ENCODE measurements at regions not wholly inside any gene's neighbourhood (a gene's known extent, or its start where the extent isn't known, plus 50 kb on each side); places are given as distances from the start of the nearest gene placed in this dataset.

GRCh38 chr1:13990939-13991338 lies 291.0 kb downstream of the PRDM2 start:
- H4K20me1 ChIP-seq (replicated peaks; ENCODE audit: control insufficient read depth, extremely low read depth, insufficient read depth, low read length), result no peaks in the 10 kb centered on the region
- no peak for TF ChIP-seq MAX (IDR thresholded peaks at IDR 0.05; ENCODE audit: insufficient read depth, insufficient read length)
- no peak for TF ChIP-seq CTCF (IDR thresholded peaks at IDR 0.05; ENCODE audit: extremely low read depth in 1 of 2, insufficient read depth in 1 of 2, low read depth in 1 of 2, low read length in 2 of 2)
- TF ChIP-seq POLR2A (IDR thresholded peaks at IDR 0.05; ENCODE audit: low read depth, low read length), result no peak
- no peak for TF ChIP-seq FOS (IDR thresholded peaks at IDR 0.05; ENCODE audit: borderline replicate concordance, insufficient read depth, low read length)
- TF ChIP-seq JUN (IDR thresholded peaks at IDR 0.05; ENCODE audit: borderline replicate concordance, insufficient read depth, insufficient read length, low read depth), result no peak
- no peak for TF ChIP-seq POLR2AphosphoS5 (IDR thresholded peaks at IDR 0.05; ENCODE audit: insufficient read depth, low read depth, low read length)
- no peak for TF ChIP-seq MYC (IDR thresholded peaks at IDR 0.05; ENCODE audit: low read depth, low read length)
- TF ChIP-seq GATA2 (IDR thresholded peaks at IDR 0.05; ENCODE audit: insufficient read depth, insufficient read length, low read depth, low read length), result no peak
- TF ChIP-seq EZH2 (IDR thresholded peaks at IDR 0.05; ENCODE audit: borderline replicate concordance, low read depth, low read length, severe bottlenecking), result no peak
- no peak overlapping the region for H3K9ac ChIP-seq (replicated peaks; ENCODE audit: extremely low read depth, insufficient read depth, low read length)
- CTCF ChIA-PET, result no interaction called here
- H3K36me3 ChIP-seq (ENCODE audit: control insufficient read depth in 2 of 2, extremely low read depth in 1 of 2, insufficient read depth in 2 of 2, low read length in 2 of 2), result no peaks in the 10 kb centered on the region
- H3K79me2 ChIP-seq (ENCODE audit: control insufficient read depth, insufficient read depth, low read length), result no peaks in the 10 kb centered on the region
- dilution Hi-C loops (cut with MboI; ENCODE audit: extremely low pct_ligation_motif_present, low sequenced_read_pairs) (no loop called here), intact Hi-C loops (cut with micrococcal nuclease) (no loop called here)
- no peaks in the 10 kb centered on the region for H3K27me3 ChIP-seq (ENCODE audit: control insufficient read depth in 2 of 2, insufficient read depth in 2 of 2, low read length in 2 of 2)
- H3K9me3 ChIP-seq (replicated peaks; ENCODE audit: control insufficient read depth, insufficient read depth, low read length), result peaks cover 4% of the 10 kb centered on the region
- H2AFZ ChIP-seq (ENCODE audit: low read depth, low read length), result no peak overlapping the region
- POLR2A ChIA-PET, result no interaction called here
- no peaks in the 10 kb centered on the region for H3K9me1 ChIP-seq (replicated peaks; ENCODE audit: control insufficient read depth, extremely low read depth, insufficient read depth, low read length)
- no peak overlapping the region for H3K27ac ChIP-seq (ENCODE audit: insufficient read depth, low read depth, low read length)
- DNase-seq (ENCODE audit: low read depth, low spot score) (no peak), FAIRE-seq (no peak)
- H3K4me3 ChIP-seq (replicated peaks in 1 of 3; ENCODE audit: insufficient read depth in 1 of 3, low read depth in 1 of 3, low read length in 3 of 3), result no peak overlapping the region
- H3K4me1 ChIP-seq (ENCODE audit: control insufficient read depth, extremely low read depth, insufficient read depth, low read length), result no peaks in the 10 kb centered on the region
- no peak overlapping the region for H3K4me2 ChIP-seq (ENCODE audit: insufficient read depth, low read length)
- no TSS peak for BruUV-seq (replicated peaks)
